Muscle layer of duodenum (tissue), 2 donors: ENCODE measurements at regions not wholly inside any gene's neighbourhood (a gene's known extent, or its start where the extent isn't known, plus 50 kb on each side); places are given as distances from the start of the nearest gene placed in this dataset.

Experiments used
- H3K27ac ChIP-seq: one replicate; pipeline ENCODE4 v1.7.0; 2013; ENCODE audit warnings: mild to moderate bottlenecking, low read length
- H3K27me3 ChIP-seq: one replicate; pipeline ENCODE4 v1.7.0; 2013; ENCODE audit warnings: low read depth, mild to moderate bottlenecking, control low read depth, low read length
- H3K36me3 ChIP-seq, 2 donors: one replicate each; pipeline ENCODE4 v1.7.0; 2013; ENCODE audit warnings: low read length in 2 of 2, control low read depth in 1 of 2, mild to moderate bottlenecking in 1 of 2; ENCODE audit not compliant: insufficient read depth in 2 of 2, control insufficient read depth in 1 of 2
- H3K4me1 ChIP-seq, 2 donors: one replicate each; pipeline ENCODE4 v1.7.0; 2013; ENCODE audit warnings: low read length in 2 of 2, mild to moderate bottlenecking in 2 of 2, control low read depth in 1 of 2, moderate library complexity in 1 of 2; ENCODE audit not compliant: insufficient read depth in 2 of 2, control insufficient read depth in 1 of 2
- H3K4me3 ChIP-seq, 2 donors: one replicate each; pipeline ENCODE4 v1.7.0; 2013; ENCODE audit warnings: low read length in 2 of 2, low read depth in 1 of 2, mild to moderate bottlenecking in 1 of 2
- H3K9me3 ChIP-seq, 2 donors: one replicate each; pipeline ENCODE4 v1.7.0; 2013; ENCODE audit warnings: low read length in 2 of 2, control low read depth in 1 of 2, mild to moderate bottlenecking in 1 of 2; ENCODE audit not compliant: control insufficient read depth in 1 of 2
- donor health status: healthy.

DNA sequence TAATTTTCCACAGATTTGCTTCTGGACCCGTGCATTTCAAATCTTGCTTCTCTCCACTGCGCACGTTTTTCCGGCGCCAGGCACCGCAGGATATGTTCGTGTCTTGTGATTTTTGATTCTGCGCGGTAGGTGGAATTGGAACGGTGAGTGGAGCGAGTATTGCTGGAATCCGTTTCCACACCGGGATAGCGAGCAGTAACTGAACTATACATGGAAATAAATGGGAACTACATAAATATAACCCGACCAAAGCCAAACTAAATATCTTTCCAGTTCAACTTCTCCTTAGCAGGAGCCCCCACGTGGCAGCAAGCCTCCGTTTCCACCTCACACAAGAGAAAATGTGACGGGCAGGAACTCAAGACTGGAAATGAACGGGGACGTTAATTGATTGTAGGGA, 154.0 kb downstream of the SEC14L1 start:
- H3K27ac ChIP-seq: no peak overlapping the region
- H3K4me3 ChIP-seq: no peak overlapping the region
- H3K27me3 ChIP-seq: no peaks in the 10 kb centered on the region
- no peaks in the 10 kb centered on the region for H3K4me1 ChIP-seq
- no peaks in the 10 kb centered on the region for H3K36me3 ChIP-seq
- H3K9me3 ChIP-seq: no peaks in the 10 kb centered on the region

DNA sequence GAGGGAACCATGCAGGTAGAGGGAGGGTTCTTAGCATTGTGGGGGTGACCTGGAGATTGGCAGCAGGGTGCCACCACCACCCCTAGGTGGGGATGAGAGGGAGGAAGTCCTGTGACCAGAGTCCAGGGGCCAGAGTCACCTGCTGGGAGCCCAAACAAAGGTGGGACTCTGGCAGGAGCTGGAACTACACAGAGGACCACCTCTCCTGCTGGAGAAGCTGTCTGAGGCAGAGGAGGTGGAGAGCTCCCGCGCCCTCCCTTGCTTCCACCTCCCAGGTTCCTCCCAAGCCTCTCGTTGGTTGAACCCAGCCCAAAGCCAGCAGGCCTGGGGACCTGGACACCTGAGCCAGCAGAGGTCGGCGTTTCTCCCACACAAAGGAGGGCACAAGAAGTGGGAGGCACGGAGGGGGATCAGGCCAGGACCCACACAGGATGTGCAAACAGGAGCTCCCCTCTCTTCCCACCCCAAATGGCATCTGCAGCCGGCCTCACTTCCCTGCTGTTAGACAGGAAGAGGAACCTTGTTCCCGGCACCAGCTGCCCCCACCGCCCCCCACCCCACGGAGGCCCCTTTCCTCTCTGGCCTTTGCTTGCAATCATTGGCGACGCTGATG, 154.6 kb downstream of the SEC14L1 start:
- no peaks in the 10 kb centered on the region for H3K9me3 ChIP-seq
- H3K4me3 ChIP-seq: no peak overlapping the region
- H3K4me1 ChIP-seq: no peaks in the 10 kb centered on the region
- no peak overlapping the region for H3K27ac ChIP-seq
- no peaks in the 10 kb centered on the region for H3K27me3 ChIP-seq
- no peaks in the 10 kb centered on the region for H3K36me3 ChIP-seq

DNA sequence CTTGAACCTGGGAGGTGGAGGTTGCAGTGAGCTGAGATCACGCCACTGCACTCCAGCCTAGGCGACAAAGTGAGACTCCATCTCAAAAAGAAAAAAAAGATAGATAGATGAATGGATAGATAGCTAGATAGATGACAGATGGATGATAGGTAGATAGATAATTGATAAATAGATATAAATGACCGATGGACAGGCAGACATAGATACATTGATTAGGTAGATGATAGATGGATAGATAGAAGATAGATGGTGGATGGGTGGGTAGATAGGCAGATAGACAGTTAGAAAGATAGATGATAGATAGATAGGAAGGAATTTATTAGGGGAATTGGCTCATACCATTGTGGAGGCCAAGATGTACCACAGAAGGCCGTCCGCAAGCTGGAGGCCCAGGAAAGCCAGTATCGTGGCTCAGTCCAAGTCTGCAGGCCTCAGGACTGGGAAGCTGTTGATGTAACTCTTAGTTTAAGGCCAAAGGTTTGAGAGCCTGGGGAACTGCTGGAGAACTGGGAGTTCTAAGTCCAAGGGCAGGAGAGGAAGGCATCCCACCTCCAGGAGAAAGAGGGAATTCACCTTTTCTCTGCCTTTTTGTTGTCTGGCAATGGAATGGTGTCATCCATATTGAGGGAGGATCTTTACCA, 156.1 kb downstream of the SEC14L1 start:
- H3K27ac ChIP-seq: no peak overlapping the region
- H3K27me3 ChIP-seq: no peaks in the 10 kb centered on the region
- H3K36me3 ChIP-seq: no peaks in the 10 kb centered on the region
- no peaks in the 10 kb centered on the region for H3K4me1 ChIP-seq
- H3K9me3 ChIP-seq: no peaks in the 10 kb centered on the region
- H3K4me3 ChIP-seq: no peak overlapping the region

DNA sequence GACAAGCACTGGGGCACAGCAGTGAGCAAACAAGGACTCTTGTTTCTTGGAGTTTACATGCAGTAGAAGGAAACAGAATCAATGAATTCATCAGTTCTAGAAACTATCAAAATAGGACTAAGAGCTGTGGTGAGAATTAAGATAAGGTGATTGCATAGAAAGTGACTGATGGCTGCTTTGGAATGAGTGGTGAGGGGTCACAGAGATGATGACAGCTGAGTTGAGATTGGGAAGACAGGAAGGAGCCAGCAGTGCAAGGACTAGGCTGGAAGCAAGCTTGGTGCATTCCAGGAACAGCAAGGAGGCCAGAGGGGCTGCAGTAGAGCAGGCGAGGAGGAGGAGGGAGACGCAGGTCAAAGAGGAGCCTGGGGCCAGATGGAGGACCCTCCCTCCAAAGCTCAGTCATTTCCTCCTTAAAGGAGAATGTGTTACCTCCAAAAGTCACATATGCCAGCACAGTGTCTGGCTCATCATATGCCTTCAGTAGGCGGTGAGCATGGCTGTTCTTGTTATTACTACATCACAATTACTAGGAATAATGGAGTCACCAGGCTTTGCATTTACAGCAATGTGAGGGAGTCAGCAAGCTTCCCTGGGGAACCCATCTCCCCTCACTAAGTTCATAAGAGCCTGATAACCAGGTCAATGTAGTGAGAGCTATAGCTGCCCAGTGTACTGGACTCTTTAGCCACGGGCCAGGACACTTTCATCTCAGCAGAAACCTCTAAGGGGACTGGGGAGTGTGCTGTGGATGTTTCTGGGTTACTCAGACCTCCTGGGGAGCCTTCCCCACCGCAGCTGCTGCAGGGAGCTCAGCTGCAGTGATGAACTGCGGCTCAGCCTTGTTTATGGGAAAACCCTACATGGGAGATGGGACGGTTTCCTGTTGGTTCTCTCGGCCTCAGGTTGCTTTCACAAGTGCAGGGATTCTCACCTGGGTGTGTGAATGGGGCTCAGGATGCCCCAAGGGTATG, 157.2 kb downstream of the SEC14L1 start:
- no peaks in the 10 kb centered on the region for H3K36me3 ChIP-seq
- H3K9me3 ChIP-seq: no peaks in the 10 kb centered on the region
- H3K27ac ChIP-seq: no peak overlapping the region
- no peak overlapping the region for H3K4me3 ChIP-seq
- no peaks in the 10 kb centered on the region for H3K4me1 ChIP-seq
- H3K27me3 ChIP-seq: no peaks in the 10 kb centered on the region

DNA sequence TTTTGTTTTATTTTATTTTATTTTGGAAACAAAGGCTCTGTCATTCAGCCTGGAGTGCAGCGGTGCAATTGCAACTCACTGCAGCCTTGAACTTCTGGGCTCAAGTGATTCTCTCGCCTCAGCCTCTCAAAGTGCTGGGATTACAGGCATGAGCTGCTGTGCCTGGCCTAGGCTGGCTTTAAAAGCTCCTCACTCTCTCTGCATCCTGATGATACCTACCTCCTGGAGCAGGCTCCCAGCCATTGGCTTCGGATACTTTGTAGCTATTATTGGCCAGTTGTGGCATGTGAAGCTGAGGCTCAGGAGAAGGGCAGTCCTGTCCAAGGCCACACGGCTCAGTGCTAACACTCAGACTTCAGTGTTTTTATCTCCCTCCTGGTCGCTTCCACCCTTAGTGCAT, 158.0 kb downstream of the SEC14L1 start:
- H3K9me3 ChIP-seq: no peaks in the 10 kb centered on the region
- H3K4me1 ChIP-seq: no peaks in the 10 kb centered on the region
- H3K27me3 ChIP-seq: no peaks in the 10 kb centered on the region
- H3K4me3 ChIP-seq: no peak overlapping the region
- no peaks in the 10 kb centered on the region for H3K36me3 ChIP-seq
- no peak overlapping the region for H3K27ac ChIP-seq

DNA sequence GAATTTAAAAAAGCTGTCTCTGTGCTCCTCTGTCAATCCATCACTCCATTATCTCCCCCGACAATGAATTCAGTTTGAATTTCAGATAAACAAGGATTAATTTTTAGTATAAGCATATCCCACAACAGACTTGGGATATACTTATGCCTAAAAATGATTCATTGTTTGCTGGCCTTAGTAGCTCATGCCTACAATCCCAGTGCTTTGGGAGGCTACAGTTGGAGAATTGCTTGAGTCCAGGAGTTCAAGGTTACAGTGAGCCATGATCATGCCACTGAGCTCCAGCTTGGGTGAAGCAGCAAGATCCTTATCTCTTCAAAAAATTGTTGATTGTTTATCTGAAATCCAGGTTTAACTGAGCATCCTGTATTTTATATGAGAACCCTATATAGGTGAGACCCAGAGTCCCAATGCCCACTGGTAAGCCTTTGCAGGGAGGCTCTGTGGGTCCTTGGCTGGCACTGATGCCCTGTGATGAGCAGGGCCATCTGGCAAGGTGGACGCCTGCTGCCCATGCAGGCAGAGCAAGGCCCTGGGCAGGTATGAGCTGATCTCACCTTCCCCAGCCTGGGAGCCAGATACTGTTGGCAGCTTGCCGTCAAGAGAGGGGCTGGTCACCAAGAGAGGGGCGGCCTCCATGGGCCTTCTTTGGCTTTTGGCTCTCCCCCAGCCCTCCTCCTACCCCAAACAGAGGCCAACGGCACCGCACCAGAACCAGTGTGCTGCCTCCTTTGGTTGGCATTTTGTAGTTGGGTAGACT, 158.7 kb downstream of the SEC14L1 start:
- H3K27me3 ChIP-seq: no peaks in the 10 kb centered on the region
- no peak overlapping the region for H3K27ac ChIP-seq
- no peaks in the 10 kb centered on the region for H3K4me1 ChIP-seq
- no peak overlapping the region for H3K4me3 ChIP-seq
- H3K36me3 ChIP-seq: no peaks in the 10 kb centered on the region
- no peaks in the 10 kb centered on the region for H3K9me3 ChIP-seq

DNA sequence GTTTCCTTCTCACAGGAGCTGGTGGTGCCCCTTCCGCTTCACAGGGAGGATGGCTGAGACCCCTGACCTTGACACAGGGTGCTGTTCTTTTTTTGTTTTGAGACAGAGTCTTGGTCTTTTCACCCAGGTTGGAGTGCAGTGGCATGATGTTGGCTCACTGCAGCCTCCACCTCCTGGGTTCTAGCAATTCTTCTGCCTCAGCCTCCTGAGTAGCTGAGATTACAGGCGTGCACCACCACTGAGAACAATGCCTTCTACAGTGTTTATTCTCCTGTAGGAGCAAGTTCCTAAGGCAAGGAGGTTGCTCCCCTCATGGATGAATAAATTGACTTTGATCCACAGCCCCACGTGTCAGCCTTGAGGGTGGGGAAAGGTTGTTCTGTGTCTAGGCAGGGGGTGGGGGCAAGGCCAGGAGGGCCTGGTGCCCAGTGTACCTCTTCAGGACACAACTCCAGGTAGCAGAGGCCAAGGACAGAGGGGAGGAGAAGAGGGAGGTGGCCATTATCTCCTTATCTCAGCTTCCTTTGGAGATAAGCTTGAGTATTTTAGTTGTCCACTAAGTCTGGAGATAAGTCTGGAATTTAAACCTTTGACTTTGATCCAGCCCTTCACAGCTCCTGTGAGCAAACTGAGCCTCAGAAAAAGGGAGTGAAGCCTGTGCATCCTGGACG, 159.4 kb downstream of the SEC14L1 start:
- H3K4me1 ChIP-seq: peaks cover 0 to 4% of the 10 kb centered on the region in 2 donors
- H3K27ac ChIP-seq: no peak overlapping the region
- H3K27me3 ChIP-seq: no peaks in the 10 kb centered on the region
- no peaks in the 10 kb centered on the region for H3K36me3 ChIP-seq
- H3K9me3 ChIP-seq: no peaks in the 10 kb centered on the region
- no peak overlapping the region for H3K4me3 ChIP-seq

DNA sequence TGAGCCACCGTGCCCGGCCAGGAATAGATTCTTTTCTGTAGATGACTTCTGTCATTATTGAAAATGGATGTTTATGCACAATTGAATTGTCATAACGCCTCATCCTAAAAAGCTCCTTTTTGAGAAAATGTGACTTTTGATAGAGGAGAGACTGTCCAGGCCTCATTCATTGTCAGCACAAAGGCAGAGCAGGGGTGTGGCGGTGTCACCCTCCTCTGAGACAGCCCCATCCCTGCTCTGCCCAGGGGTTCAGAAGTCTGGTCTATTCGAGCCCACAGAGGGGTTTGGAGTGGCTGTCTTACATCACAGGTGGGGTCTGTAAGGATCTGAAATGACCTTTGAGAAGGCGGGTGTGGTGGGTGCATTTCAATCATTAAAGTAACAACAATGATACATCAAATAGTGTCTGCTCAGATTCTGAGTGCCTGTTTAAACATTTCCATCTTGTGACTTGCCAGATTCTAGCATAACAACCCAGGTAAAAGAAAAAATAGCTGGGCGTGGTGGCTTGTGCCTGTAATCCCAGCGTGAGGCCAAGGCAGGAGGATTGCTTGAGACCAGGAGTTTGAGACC, 161.0 kb downstream of the SEC14L1 start:
- Histone ChIP-seq H3K36me3 (no peaks in the 10 kb centered on the region), H3K4me1 (peaks cover 0 to 4% of the 10 kb centered on the region in 2 donors), H3K27me3 (no peaks in the 10 kb centered on the region), H3K4me3 (no peak overlapping the region), H3K27ac (no peak overlapping the region), H3K9me3 (no peaks in the 10 kb centered on the region)

DNA sequence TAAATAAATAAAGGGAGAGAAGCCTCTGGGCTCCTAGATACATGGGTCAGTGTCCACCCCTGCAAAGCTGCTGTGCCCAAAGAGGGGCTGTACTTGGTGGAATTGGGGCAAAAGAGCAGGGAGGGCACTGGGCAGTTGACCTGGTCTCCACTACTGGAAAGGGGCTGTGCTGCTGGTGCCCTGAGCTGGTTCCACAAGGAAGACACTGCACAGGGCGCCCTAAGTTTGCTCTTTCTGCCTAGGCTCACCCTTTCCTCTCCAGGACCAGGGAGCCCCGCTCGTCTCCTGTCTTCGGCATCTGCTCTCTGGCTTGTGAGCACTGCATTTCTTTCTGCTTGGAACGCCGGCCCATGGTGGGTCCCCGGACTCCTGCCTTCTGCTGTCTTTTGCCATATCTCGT, 161.9 kb downstream of the SEC14L1 start:
- Histone ChIP-seq H3K27ac (no peak overlapping the region), H3K27me3 (no peaks in the 10 kb centered on the region), H3K9me3 (no peaks in the 10 kb centered on the region), H3K4me1 (peaks cover 0 to 4% of the 10 kb centered on the region in 2 donors), H3K4me3 (no peak overlapping the region), H3K36me3 (no peaks in the 10 kb centered on the region)

DNA sequence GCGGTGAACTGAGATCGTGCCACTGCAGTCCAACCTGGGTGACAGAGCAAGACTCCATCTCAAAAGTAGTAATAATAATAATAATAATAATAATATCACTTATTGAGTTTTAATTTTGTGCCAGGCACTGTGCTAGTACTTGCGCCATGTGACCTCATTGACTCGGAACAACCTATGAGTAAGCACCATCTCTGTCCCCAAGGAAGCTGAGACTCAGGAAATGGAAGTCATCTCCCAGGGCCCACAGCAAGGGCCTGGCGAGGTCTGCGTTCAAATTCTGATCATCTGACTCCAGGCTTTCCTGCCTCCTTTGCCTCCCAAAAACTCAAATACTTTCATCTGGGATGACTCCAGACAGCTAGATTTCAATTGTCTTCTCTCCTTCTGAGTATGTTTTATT, 162.9 kb downstream of the SEC14L1 start:
- H3K4me3 ChIP-seq: no peak overlapping the region
- peaks cover 0 to 5% of the 10 kb centered on the region in 2 donors for H3K4me1 ChIP-seq
- no peaks in the 10 kb centered on the region for H3K9me3 ChIP-seq
- no peaks in the 10 kb centered on the region for H3K27me3 ChIP-seq
- no peak overlapping the region for H3K27ac ChIP-seq
- no peaks in the 10 kb centered on the region for H3K36me3 ChIP-seq
